ENCODE measurements at regions not wholly inside any gene's neighbourhood (a gene's known extent, or its start where the extent isn't known, plus 50 kb on each side); places are given as distances from the start of the nearest gene placed in this dataset.

GRCh38 chr1:67530071-67530470 lies 99.9 kb upstream of the SERBP1 start:
- TF ChIP-seq CTCF (IDR thresholded peaks at IDR 0.05) (no peak), POLR2AphosphoS5 (IDR thresholded peaks at IDR 0.05) (no peak)

Data from sigmoid colon (tissue), 4 donors.